Activated naive CD8-positive, alpha-beta T cell treated with anti-CD3 and anti-CD28 coated beads, Interleukin-2, amount 50 U/mL, for 24 hours (primary cell): ENCODE measurements at regions not wholly inside any gene's neighbourhood (a gene's known extent, or its start where the extent isn't known, plus 50 kb on each side); places are given as distances from the start of the nearest gene placed in this dataset.

ENCODE experiments used
- ATAC-seq: fragments of 150-1000 bp; cut with Tn5 transposase; one replicate; pipeline ENCODE4 v1.10.0; 2021
- DNase-seq: peaks from one replicate; pipeline ENCODE4 v3.0.0; 2021
- H3K27ac Mint-ChIP-seq: one replicate; pipeline ENCODE4 v1.8.0; 2021; ENCODE audit warnings: mild to moderate bottlenecking, mixed read lengths
- H3K27me3 Mint-ChIP-seq: one replicate; pipeline ENCODE4 v1.8.0; 2021; ENCODE audit warnings: mixed read lengths
- H3K36me3 Mint-ChIP-seq: one replicate; pipeline ENCODE4 v1.8.0; 2021; ENCODE audit warnings: low read depth, mixed read lengths
- H3K4me1 Mint-ChIP-seq: one replicate; pipeline ENCODE4 v1.8.0; 2021; ENCODE audit warnings: mixed read lengths
- H3K4me3 Mint-ChIP-seq: one replicate; pipeline ENCODE4 v1.8.0; 2021; ENCODE audit warnings: mild to moderate bottlenecking, moderate library complexity, mixed read lengths
- H3K9me3 Mint-ChIP-seq: one replicate; pipeline ENCODE4 v1.8.0; 2021; ENCODE audit warnings: mixed read lengths

DNA sequence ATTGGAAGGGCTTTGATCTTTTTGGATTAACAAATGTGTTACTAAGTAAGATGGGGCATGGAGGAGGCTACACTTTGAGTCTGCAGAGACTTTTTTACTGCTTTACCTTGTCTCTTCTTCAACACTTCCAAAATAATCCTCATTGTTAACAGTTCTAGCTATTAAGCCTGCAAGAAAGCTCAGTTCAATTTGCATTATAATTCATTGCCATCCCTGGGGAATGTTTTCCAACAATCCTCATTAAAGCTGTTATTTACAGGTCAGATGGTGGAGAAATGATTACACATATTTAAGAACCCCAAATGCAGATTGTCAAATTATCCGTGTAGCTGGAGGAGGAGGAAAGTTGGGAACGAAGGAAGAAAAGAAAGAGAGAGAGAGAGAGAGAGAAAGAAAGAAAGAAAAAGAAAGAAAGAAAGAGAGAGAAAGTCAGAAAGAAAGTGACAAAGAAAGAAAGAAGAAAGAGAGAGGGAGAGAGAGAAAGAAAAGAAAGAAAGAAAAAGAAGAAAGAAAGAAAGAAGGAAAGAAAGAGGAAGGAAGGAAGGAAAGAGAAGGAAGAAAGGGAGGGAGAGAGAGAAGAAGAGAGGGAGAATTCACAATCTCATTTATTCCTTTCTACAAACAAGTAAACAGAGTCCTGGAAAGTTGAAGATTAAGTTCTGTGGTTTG, 443.9 kb downstream of the INSC start:
- ATAC-seq (no peak), DNase-seq (no peak)
- no peaks in the 10 kb centered on the region for H3K4me1 Mint-ChIP-seq
- no peaks in the 10 kb centered on the region for H3K36me3 Mint-ChIP-seq
- no peak overlapping the region for H3K4me3 Mint-ChIP-seq
- H3K27ac Mint-ChIP-seq = no peak overlapping the region
- H3K9me3 Mint-ChIP-seq = no peaks in the 10 kb centered on the region
- peaks cover 6% of the 10 kb centered on the region for H3K27me3 Mint-ChIP-seq

DNA sequence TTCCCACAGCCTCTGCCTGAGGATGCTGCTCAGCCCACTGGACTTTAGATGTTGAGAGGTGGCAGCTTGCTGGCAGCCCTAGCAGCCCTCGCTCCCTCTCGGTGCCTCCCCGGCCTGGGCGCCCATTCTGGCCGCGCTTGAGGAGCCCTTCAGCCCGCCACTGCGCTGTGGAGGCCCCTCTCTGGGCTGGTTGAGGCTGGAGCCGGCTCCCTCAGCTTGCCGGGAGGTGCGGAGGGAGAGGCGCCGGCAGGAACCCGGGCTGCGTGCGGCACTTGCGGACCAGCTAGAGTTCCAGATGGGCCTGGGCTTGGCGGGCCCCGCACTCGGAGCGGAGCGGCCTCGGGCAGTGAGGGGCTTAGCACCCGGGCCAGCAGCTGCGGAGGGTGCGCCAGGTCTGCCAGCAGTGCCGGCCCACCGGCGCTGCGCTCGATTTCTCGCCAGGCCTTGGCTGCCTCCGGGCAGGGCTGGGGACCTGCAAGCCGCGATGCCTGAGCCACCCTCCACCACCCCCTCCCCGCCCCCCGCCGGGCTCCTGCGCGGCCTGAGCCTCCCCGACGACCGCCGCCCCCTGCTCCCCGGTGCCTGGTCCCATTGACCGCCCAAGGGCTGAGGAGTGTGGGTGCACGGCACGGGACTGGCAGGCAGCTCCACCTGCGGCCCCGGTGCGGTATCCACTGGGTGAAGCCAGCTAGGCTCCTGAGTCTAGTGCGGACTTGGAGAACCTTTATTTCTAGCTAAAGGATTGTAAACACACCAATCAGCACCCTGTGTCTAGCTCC, 446.2 kb downstream of the INSC start:
- Mint-ChIP-seq H3K4me3 (no peak overlapping the region), H3K27me3 (no peaks in the 10 kb centered on the region), H3K27ac (no peak overlapping the region), H3K9me3 (no peaks in the 10 kb centered on the region), H3K36me3 (no peaks in the 10 kb centered on the region), H3K4me1 (no peaks in the 10 kb centered on the region)
- DNase-seq = no peak
- no peak for ATAC-seq

DNA sequence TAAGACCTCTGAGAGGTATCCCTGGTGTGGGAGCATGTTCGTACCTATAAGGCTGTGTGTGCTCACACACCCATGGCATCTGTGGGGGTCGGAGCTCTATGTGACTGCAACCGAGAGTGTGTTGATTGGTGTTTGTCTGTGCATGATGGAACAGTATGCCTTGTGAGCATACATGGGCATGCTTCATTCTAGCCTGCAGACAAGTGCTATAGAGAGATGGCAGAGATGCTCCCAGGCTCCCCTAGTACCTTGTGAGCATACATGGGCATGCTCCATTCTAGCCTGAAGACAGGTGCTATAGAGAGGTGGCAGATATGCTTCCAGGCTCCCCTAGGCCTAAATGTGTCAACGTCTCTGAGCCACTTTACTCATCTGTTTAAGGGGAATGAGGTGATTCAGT, 447.5 kb downstream of the INSC start:
- Mint-ChIP-seq H3K9me3 (peaks cover 1% of the 10 kb centered on the region), H3K4me3 (no peak overlapping the region), H3K27me3 (no peaks in the 10 kb centered on the region), H3K27ac (no peak overlapping the region), H3K36me3 (no peaks in the 10 kb centered on the region), H3K4me1 (no peaks in the 10 kb centered on the region)
- DNase-seq (no peak), ATAC-seq (no peak)

GRCh38 chr11:15563054-15563453, 448.3 kb downstream of the INSC start:
- no peaks in the 10 kb centered on the region for H3K27me3 Mint-ChIP-seq
- peaks cover 4% of the 10 kb centered on the region for H3K9me3 Mint-ChIP-seq
- H3K27ac Mint-ChIP-seq = no peak overlapping the region
- no peaks in the 10 kb centered on the region for H3K36me3 Mint-ChIP-seq
- H3K4me1 Mint-ChIP-seq = no peaks in the 10 kb centered on the region
- H3K4me3 Mint-ChIP-seq = no peak overlapping the region
- DNase-seq (no peak), ATAC-seq (no peak)

- Mint-ChIP-seq H3K36me3 (no peaks in the 10 kb centered on the region), H3K9me3 (peaks cover 4% of the 10 kb centered on the region), H3K27ac (no peak overlapping the region), H3K4me1 (no peaks in the 10 kb centered on the region), H3K27me3 (no peaks in the 10 kb centered on the region), H3K4me3 (no peak overlapping the region)
- ATAC-seq = no peak
- no peak for DNase-seq
These were observed 451.2 kb downstream of the INSC start for GRCh38 chr11:15565880-15566279.

- Mint-ChIP-seq H3K27ac (no peak overlapping the region), H3K27me3 (no peaks in the 10 kb centered on the region), H3K36me3 (no peaks in the 10 kb centered on the region), H3K4me1 (no peaks in the 10 kb centered on the region), H3K4me3 (no peak overlapping the region), H3K9me3 (peaks cover 4% of the 10 kb centered on the region)
- no peak for ATAC-seq
- no peak for DNase-seq
These were observed 453.7 kb downstream of the INSC start for GRCh38 chr11:15568440-15568839.

DNA sequence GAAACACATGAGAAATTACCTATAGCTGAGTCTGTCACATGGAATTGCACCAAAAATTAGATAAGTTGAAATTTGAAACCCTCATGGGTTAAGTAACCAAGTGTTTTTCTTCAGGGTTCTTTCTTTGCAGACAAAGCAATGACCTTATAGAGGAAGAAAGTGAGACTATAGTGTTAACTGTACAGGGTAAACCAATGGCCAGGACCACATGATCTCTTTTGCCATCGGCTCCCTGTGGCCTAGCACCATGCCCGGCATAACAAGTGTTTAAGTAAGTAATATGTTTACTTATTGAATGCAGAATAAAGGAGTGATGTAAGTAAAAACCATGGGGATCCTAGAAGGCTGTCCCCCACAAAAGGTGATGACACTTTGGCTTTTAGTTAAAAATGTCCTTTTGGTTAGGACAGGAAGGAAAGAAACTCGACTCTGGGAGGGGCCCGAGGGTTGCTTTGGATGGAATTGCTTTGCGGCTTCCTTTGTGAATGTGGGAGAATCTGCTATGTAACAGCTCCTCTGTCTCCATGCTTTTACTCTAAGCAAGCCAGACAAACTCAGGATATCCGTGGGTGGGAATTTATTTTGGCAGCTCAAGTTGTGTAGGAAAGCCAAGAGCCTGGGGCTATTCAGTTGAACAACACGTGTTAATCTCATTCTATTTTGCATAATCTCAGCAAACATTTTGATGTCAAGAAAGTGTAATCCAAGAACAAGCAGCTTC, 454.7 kb downstream of the INSC start:
- H3K27ac Mint-ChIP-seq = no peak overlapping the region
- H3K4me3 Mint-ChIP-seq = no peak overlapping the region
- H3K9me3 Mint-ChIP-seq = peaks cover 4% of the 10 kb centered on the region
- ATAC-seq (no peak), DNase-seq (no peak)
- H3K36me3 Mint-ChIP-seq = no peaks in the 10 kb centered on the region
- no peaks in the 10 kb centered on the region for H3K4me1 Mint-ChIP-seq
- no peaks in the 10 kb centered on the region for H3K27me3 Mint-ChIP-seq

DNA sequence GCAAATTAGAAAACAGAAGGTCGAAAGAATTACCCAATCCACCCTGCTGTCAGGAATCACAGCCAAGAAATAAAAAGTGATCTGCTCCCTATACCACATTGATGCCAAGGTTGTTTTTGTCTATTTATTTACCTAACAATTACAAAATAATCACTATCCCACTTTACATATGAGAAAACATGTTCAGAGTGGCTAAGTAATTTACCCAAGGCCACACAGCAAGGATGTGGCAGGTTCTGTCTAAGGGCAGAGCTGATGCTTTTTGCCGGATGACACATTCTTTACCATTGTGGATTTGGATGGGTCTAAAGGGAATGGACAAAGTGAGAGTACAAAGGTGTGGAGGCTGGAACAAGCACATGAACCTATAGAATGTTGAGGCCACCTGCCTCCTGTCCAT, 460.7 kb downstream of the INSC start:
- no peaks in the 10 kb centered on the region for H3K36me3 Mint-ChIP-seq

GRCh38 chr11:15576769-15577168, 462.0 kb downstream of the INSC start:
- Mint-ChIP-seq H3K4me3 (no peak overlapping the region), H3K4me1 (no peaks in the 10 kb centered on the region), H3K27me3 (no peaks in the 10 kb centered on the region), H3K36me3 (no peaks in the 10 kb centered on the region), H3K9me3 (no peaks in the 10 kb centered on the region), H3K27ac (no peak overlapping the region)
- ATAC-seq (no peak), DNase-seq (no peak)

More for the DNA sequence above, 460.7 kb downstream of the INSC start:
- Mint-ChIP-seq H3K4me3 (no peak overlapping the region), H3K27ac (no peak overlapping the region), H3K4me1 (no peaks in the 10 kb centered on the region), H3K9me3 (no peaks in the 10 kb centered on the region), H3K27me3 (no peaks in the 10 kb centered on the region)
- DNase-seq (no peak), ATAC-seq (no peak)

GRCh38 chr11:15577519-15577918, 462.8 kb downstream of the INSC start:
- H3K27ac Mint-ChIP-seq = no peak overlapping the region

DNA sequence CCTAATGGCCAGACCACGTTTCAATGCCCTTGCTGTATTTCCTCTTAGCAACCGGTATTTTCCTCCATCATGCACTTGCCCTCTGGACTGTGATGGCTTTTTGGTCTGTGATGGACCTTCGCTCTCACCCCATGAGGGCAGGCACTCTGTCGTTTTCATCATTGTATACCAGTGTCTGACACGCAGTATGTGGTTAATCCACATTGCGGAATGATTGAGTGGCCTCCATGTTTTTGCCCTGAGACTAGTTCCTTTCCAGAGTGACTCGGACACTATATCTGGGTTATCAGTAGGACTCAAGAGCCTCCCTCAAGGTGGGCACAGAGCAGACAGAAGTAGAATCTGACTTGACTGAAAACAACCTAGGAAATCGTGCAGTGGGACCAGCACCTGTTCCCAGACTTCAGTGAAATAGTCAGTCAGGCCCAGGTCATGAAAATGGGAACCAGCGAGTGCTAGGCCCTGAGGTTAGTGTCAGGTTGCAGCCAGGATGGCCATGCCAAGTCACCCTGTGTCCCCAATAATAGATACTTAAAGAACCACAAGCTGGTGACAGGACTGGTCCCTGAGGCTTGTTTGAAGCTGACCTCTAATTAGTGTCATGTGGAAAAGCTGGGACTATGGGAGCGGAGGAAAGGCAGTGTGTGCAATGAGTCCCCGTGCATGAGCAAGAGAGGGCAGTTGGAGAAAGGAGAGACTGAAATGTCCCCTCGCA, 464.7 kb downstream of the INSC start:
- H3K27me3 Mint-ChIP-seq = no peaks in the 10 kb centered on the region
- no peaks in the 10 kb centered on the region for H3K9me3 Mint-ChIP-seq
- no peaks in the 10 kb centered on the region for H3K4me1 Mint-ChIP-seq
- DNase-seq (no peak), ATAC-seq (no peak)
- no peak overlapping the region for H3K4me3 Mint-ChIP-seq
- no peaks in the 10 kb centered on the region for H3K36me3 Mint-ChIP-seq
- H3K27ac Mint-ChIP-seq = no peak overlapping the region

More at GRCh38 chr11:15577519-15577918, 462.8 kb downstream of the INSC start:
- DNase-seq = no peak
- Mint-ChIP-seq H3K4me1 (no peaks in the 10 kb centered on the region), H3K36me3 (no peaks in the 10 kb centered on the region), H3K27me3 (no peaks in the 10 kb centered on the region), H3K4me3 (no peak overlapping the region), H3K9me3 (no peaks in the 10 kb centered on the region)
- no peak for ATAC-seq

DNA sequence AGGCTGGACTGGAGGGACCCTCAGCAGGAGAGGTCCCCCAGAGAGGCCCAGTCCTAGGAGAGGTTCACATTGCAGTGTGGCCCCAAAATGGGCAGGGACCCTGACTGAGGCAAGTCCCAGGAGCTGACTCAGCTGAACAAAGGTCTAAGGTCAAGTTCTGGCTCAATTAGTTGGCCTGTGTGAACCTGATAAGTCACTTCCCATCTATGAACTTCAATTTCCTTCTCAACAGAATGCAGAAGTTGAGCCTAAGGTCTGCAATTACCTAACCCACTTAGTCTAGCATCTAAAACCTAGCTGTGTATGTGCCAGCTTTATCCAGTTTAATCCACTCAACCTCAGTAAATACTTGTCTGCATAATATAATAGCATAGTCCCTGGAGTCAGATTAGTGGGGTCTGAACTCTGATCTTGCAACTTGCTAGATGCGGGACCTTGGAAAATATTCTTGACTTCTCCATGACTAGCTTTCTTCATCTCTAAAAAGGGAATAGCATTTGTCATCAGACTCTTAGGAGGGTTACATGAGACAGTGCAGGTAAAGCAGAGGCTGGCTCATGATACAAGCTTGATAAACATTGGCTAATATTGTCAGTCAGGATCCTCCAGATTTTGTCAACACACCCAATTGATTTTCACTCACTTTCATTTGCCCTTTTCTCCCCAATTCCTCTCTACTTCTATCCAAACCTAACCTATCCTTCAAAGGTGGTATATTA, 465.5 kb downstream of the INSC start:
- no peak overlapping the region for H3K27ac Mint-ChIP-seq
- H3K36me3 Mint-ChIP-seq = no peaks in the 10 kb centered on the region
- no peaks in the 10 kb centered on the region for H3K4me1 Mint-ChIP-seq
- no peaks in the 10 kb centered on the region for H3K27me3 Mint-ChIP-seq
- no peak overlapping the region for H3K4me3 Mint-ChIP-seq
- H3K9me3 Mint-ChIP-seq = no peaks in the 10 kb centered on the region
- no peak for DNase-seq
- no peak for ATAC-seq

DNA sequence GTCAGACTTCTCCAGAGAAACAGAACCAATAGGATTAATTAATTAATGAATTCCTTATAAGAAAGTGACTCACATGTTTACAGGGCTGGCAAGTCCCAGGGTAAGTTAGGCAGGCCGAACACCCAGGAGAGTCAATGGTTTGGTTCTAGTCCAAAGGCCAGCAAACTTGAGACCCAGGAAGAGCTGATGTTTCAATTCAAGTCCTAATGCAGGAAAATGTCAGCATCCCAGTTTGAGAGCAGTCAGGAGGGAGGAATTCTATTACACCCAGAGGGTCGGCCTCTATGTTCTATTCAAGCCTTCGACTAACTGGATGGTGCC, 466.0 kb downstream of the INSC start:
- no peaks in the 10 kb centered on the region for H3K27me3 Mint-ChIP-seq
- ATAC-seq (no peak), DNase-seq (no peak)
- no peaks in the 10 kb centered on the region for H3K4me1 Mint-ChIP-seq
- H3K9me3 Mint-ChIP-seq = no peaks in the 10 kb centered on the region
- no peaks in the 10 kb centered on the region for H3K36me3 Mint-ChIP-seq
- H3K4me3 Mint-ChIP-seq = no peak overlapping the region
- no peak overlapping the region for H3K27ac Mint-ChIP-seq

- DNase-seq (no peak), ATAC-seq (no peak)
- Mint-ChIP-seq H3K9me3 (no peaks in the 10 kb centered on the region), H3K27me3 (no peaks in the 10 kb centered on the region), H3K36me3 (no peaks in the 10 kb centered on the region), H3K4me3 (no peak overlapping the region), H3K4me1 (no peaks in the 10 kb centered on the region), H3K27ac (no peak overlapping the region)
These were observed 469.4 kb downstream of the INSC start for GRCh38 chr11:15584158-15584557.
